AG08396 (cell line): ENCODE measurements at regions not wholly inside any gene's neighbourhood (a gene's known extent, or its start where the extent isn't known, plus 50 kb on each side); places are given as distances from the start of the nearest gene placed in this dataset.

ENCODE experiments used
- DNase-seq: peaks from one replicate; pipeline ENCODE4 v3.0.0; 2012; ENCODE audit warnings: low spot score, mixed read lengths

- DNase-seq, result no peak
Observed at GRCh38 chr1:70892140-70892539, 155.5 kb downstream of the PTGER3 start.

- DNase-seq, result no peak
Observed at GRCh38 chr1:70892930-70893329, 154.7 kb downstream of the PTGER3 start.

GRCh38 chr1:70893381-70893780 lies 154.2 kb downstream of the PTGER3 start:
- DNase-seq, result no peak

GRCh38 chr1:70895531-70895930 lies 152.1 kb downstream of the PTGER3 start:
- no peak for DNase-seq

- DNase-seq, result no peak
Observed at GRCh38 chr1:70896224-70896623, 151.4 kb downstream of the PTGER3 start.

GRCh38 chr1:70897273-70897672 lies 150.3 kb downstream of the PTGER3 start:
- no peak for DNase-seq

- no peak for DNase-seq
Observed at GRCh38 chr1:70899735-70900134, 147.9 kb downstream of the PTGER3 start.

- DNase-seq, result no peak
Observed at GRCh38 chr1:70902211-70902610, 145.4 kb downstream of the PTGER3 start.

GRCh38 chr1:70906800-70907199 lies 140.8 kb downstream of the PTGER3 start:
- no peak for DNase-seq

- no peak for DNase-seq
Observed at GRCh38 chr1:70907563-70908310, 139.9 kb downstream of the PTGER3 start.

- DNase-seq, result no peak
Observed at GRCh38 chr1:70909262-70909822, 138.3 kb downstream of the PTGER3 start.

GRCh38 chr1:70910013-70910412 lies 137.6 kb downstream of the PTGER3 start:
- DNase-seq, result no peak

GRCh38 chr1:70911861-70912260 lies 135.8 kb downstream of the PTGER3 start:
- no peak for DNase-seq

GRCh38 chr1:70914224-70914623 lies 133.4 kb downstream of the PTGER3 start:
- DNase-seq, result no peak

- no peak for DNase-seq
Observed at GRCh38 chr1:70915258-70916033, 132.2 kb downstream of the PTGER3 start.

GRCh38 chr1:70916034-70916427 lies 131.6 kb downstream of the PTGER3 start:
- no peak for DNase-seq

- no peak for DNase-seq
Observed at GRCh38 chr1:70919706-70920323, 127.8 kb downstream of the PTGER3 start.
